PC-9 (cell line): ENCODE measurements at regions not wholly inside any gene's neighbourhood (a gene's known extent, or its start where the extent isn't known, plus 50 kb on each side); places are given as distances from the start of the nearest gene placed in this dataset.

Experiments
- BruUV-seq: library from RNA; stranded (reverse); fragments of 400-500 nt; replicated peaks from 2 replicates; lab custom pipeline; 2021; lab: Mats Ljungman, UMichigan
- CTCF ChIA-PET: fragments of 300-600 bp; sonication (Branson Sonifier 250); formaldehyde crosslinking; loops from one replicate; lab custom pipeline; 2022; ENCODE audit warnings: antibody characterized with exemption; lab: Charles Lee
- POLR2A ChIA-PET: fragments of 300-600 bp; sonication (Branson Sonifier 250); formaldehyde crosslinking; loops from one replicate; lab custom pipeline; 2022; ENCODE audit warnings: antibody characterized with exemption; ENCODE audit not compliant: unreplicated experiment; lab: Charles Lee
- DNase-seq, 2 experiments: peaks; one replicate each; pipeline versions ENCODE4 v3.0.0 to v3.0.0-alpha.2; 2015 to 2022; ENCODE audit warnings: mixed read lengths in 1 of 2
- H2AFZ ChIP-seq: fragments of 200-600 bp; sonication (generic); 2 replicates; pipeline ENCODE4 v1.8.1; 2017; ENCODE audit warnings: antibody characterized with exemption
- H3F3A ChIP-seq: fragments of 200-600 bp; sonication (generic); 2 replicates; pipeline ENCODE4 v1.8.1; 2017; ENCODE audit warnings: antibody characterized with exemption, mild to moderate bottlenecking, low read depth; ENCODE audit not compliant: insufficient read depth
- H3K27ac ChIP-seq: fragments of 200-600 bp; sonication (generic); 2 replicates; pipeline ENCODE4 v1.6.1; 2016; ENCODE audit warnings: mixed run types
- H3K27me3 ChIP-seq: fragments of 200-600 bp; sonication (generic); 2 replicates; pipeline ENCODE4 v1.6.1; 2016; ENCODE audit warnings: low read depth, mixed run types; ENCODE audit not compliant: insufficient read depth
- H3K36me3 ChIP-seq: fragments of 200-600 bp; sonication (generic); 2 replicates; pipeline ENCODE4 v1.6.1; 2016; ENCODE audit warnings: low read depth, mixed run types
- H3K4me1 ChIP-seq: fragments of 200-600 bp; sonication (generic); replicated peaks from 2 replicates; pipeline ENCODE4 v1.6.1; 2016; ENCODE audit warnings: mixed run types; ENCODE audit not compliant: insufficient read depth
- H3K4me2 ChIP-seq: fragments of 200-600 bp; sonication (generic); 2 replicates; pipeline ENCODE4 v1.6.1; 2017; ENCODE audit warnings: mixed run types
- H3K4me3 ChIP-seq: fragments of 200-600 bp; sonication (generic); 2 replicates; pipeline ENCODE4 v1.6.1; 2016; ENCODE audit warnings: mixed run types
- H3K79me2 ChIP-seq: fragments of 200-600 bp; sonication (generic); 2 replicates; pipeline ENCODE4 v1.6.1; 2017; ENCODE audit warnings: low read depth, mixed run types
- H3K9me2 ChIP-seq: fragments of 200-600 bp; sonication (generic); 2 replicates; pipeline ENCODE4 v1.8.1; 2017; ENCODE audit warnings: mild to moderate bottlenecking; ENCODE audit not compliant: insufficient read depth
- H3K9me3 ChIP-seq: fragments of 200-600 bp; sonication (generic); 2 replicates; pipeline ENCODE4 v1.8.1; 2016; ENCODE audit warnings: low read depth; ENCODE audit not compliant: insufficient read depth
- H4K20me1 ChIP-seq: fragments of 200-600 bp; sonication (generic); 2 replicates; pipeline ENCODE4 v1.8.1; 2017; ENCODE audit not compliant: insufficient read depth
- EZH2 ChIP-seq: fragments of 200-600 bp; sonication (generic); IDR thresholded peaks from 2 replicates; pipeline ENCODE4 v1.8.0; 2017; ENCODE audit warnings: antibody characterized with exemption, low read depth
- intact Hi-C: fragments of 100-400 bp; cut with micrococcal nuclease; formaldehyde crosslinking; loops from one replicate; pipeline ENCODE4 v1.10.0; 2022; ENCODE audit not compliant: unreplicated experiment
- TF ChIP-seq, protein P1 (sequence below): fragments of 200-600 bp; sonication (generic); conservative IDR thresholded peaks from 2 replicates; pipeline ENCODE4 v1.6.1; 2017; ENCODE audit warnings: mixed run types, antibody characterized with exemption, mild to moderate bottlenecking, moderate library complexity

DNA sequence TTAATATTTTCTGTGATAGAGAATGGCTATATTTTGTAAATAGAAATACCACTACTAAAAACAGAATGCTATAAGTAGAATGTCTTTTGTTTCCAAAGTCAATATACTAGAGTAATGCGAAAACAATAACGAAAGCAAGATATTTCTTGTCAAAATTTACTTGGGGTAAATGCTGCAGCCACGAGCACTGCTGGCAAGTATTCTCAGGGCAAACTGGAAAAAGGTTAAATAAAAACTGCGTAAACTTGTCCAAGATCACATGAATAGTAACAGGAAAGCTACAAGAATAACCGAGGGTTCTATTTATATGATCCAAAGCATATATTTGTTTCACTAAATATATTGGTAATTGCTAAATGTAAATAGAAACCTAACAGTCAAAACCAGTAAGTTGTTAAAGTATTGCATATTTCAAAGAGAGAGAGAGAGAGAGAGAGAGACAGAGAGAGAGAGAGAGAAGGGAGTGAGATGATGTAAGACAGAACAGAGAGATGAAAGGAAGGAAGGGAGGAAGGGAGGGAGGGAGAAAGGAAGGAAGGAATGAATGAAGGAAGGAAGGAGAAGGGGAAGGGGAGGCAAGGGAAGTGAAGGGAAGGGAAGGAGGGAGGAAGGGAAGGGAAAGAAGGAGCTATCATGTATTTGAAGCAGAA lies 231.7 kb downstream of the KCNC2 start:
- no peaks in the 10 kb centered on the region for H3K9me2 ChIP-seq
- intact Hi-C loops = no loop called here
- no peak overlapping the region for H3K27ac ChIP-seq
- TF ChIP-seq, protein P1, sequence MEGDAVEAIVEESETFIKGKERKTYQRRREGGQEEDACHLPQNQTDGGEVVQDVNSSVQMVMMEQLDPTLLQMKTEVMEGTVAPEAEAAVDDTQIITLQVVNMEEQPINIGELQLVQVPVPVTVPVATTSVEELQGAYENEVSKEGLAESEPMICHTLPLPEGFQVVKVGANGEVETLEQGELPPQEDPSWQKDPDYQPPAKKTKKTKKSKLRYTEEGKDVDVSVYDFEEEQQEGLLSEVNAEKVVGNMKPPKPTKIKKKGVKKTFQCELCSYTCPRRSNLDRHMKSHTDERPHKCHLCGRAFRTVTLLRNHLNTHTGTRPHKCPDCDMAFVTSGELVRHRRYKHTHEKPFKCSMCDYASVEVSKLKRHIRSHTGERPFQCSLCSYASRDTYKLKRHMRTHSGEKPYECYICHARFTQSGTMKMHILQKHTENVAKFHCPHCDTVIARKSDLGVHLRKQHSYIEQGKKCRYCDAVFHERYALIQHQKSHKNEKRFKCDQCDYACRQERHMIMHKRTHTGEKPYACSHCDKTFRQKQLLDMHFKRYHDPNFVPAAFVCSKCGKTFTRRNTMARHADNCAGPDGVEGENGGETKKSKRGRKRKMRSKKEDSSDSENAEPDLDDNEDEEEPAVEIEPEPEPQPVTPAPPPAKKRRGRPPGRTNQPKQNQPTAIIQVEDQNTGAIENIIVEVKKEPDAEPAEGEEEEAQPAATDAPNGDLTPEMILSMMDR = no peak
- no peak for TF ChIP-seq EZH2
- no peak overlapping the region for H3K4me3 ChIP-seq
- ChIA-PET CTCF (no interaction called here), POLR2A (no interaction called here)
- no peaks in the 10 kb centered on the region for H3K27me3 ChIP-seq
- H3K36me3 ChIP-seq = no peaks in the 10 kb centered on the region
- H3K9me3 ChIP-seq = no peaks in the 10 kb centered on the region
- no TSS peak for BruUV-seq
- DNase-seq = no peak
- H3K4me2 ChIP-seq = no peak overlapping the region
- H3K79me2 ChIP-seq = no peaks in the 10 kb centered on the region
- no peaks in the 10 kb centered on the region for H3F3A ChIP-seq
- H3K4me1 ChIP-seq = no peaks in the 10 kb centered on the region
- peak overlapping the region; percentile 75 for H2AFZ ChIP-seq
- H4K20me1 ChIP-seq = no peaks in the 10 kb centered on the region

DNA sequence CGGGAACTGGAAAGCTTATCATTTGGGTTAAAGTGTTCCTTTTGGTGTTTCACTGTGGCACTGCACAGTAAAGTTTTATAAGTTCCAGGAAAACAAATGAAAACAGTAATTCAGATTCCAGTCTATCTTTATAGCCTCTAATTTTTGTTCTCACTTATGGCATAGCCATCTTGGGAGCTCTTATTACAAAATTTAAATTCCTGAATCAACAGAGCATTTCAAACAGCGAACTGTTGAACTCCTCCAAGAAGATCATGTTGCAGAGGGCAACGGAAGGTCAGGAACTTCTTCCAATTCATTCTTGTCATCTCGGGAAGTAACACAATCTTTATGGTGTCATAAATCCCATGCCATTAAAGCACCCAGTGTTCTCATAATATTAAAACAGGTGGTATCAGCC lies 229.1 kb downstream of the KCNC2 start:
- H3K27me3 ChIP-seq = no peaks in the 10 kb centered on the region
- ChIA-PET CTCF (no interaction called here), POLR2A (no interaction called here)
- no peaks in the 10 kb centered on the region for H4K20me1 ChIP-seq
- no TSS peak for BruUV-seq
- H3K9me3 ChIP-seq = no peaks in the 10 kb centered on the region
- intact Hi-C loops = no loop called here
- H3F3A ChIP-seq = no peaks in the 10 kb centered on the region
- H3K4me3 ChIP-seq = no peak overlapping the region
- H3K4me2 ChIP-seq = no peak overlapping the region
- no peaks in the 10 kb centered on the region for H3K79me2 ChIP-seq
- no peak overlapping the region for H2AFZ ChIP-seq
- no peaks in the 10 kb centered on the region for H3K9me2 ChIP-seq
- H3K4me1 ChIP-seq = no peaks in the 10 kb centered on the region
- no peaks in the 10 kb centered on the region for H3K36me3 ChIP-seq
- no peak overlapping the region for H3K27ac ChIP-seq
- TF ChIP-seq, protein P1 = no peak
- no peak for TF ChIP-seq EZH2
- DNase-seq = no peak

DNA sequence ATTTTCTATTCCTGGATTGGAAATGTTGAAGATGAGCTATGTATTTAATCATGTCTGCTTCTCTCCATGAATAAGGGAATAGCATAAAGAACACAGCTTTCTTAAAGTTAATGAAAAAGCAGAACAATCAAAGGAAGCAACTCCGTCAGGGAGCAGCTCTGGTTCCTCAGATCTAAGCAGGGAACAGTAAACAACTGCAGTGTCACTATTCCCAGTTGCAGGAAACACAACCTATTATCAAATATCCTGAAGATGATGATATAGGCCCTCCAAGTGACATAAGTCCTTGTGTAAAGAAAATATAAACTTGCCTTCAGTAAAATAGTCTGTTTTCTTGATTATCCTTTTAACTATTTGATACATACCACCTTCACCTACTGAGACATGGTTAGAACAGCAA lies 228.1 kb downstream of the KCNC2 start:
- no peak for DNase-seq
- Histone ChIP-seq H2AFZ (no peak overlapping the region), H3F3A (no peaks in the 10 kb centered on the region), H3K79me2 (no peaks in the 10 kb centered on the region), H3K4me2 (no peak overlapping the region), H3K4me1 (no peaks in the 10 kb centered on the region), H3K9me3 (no peaks in the 10 kb centered on the region), H3K36me3 (no peaks in the 10 kb centered on the region), H3K4me3 (no peak overlapping the region), H3K9me2 (no peaks in the 10 kb centered on the region), H3K27ac (no peak overlapping the region), H4K20me1 (no peaks in the 10 kb centered on the region), H3K27me3 (no peaks in the 10 kb centered on the region)
- intact Hi-C loops = no loop called here
- TF ChIP-seq, protein P1 = no peak
- no peak for TF ChIP-seq EZH2
- BruUV-seq = no TSS peak
- CTCF ChIA-PET = no interaction called here
- POLR2A ChIA-PET = no interaction called here
